Neural cell (in vitro differentiated cells): ENCODE measurements at regions not wholly inside any gene's neighbourhood (a gene's known extent, or its start where the extent isn't known, plus 50 kb on each side); places are given as distances from the start of the nearest gene placed in this dataset.

Experiments used
- EZH2 ChIP-seq: fragments of 200-600, 300-800 bp; shearing (Covaris generic), sonication (generic); IDR thresholded peaks from 2 replicates; pipeline ENCODE4 v1.6.1; 2014; ENCODE audit warnings: antibody characterized with exemption, low read length, borderline replicate concordance, mild to moderate bottlenecking; ENCODE audit not compliant: insufficient read depth, poor library complexity, severe bottlenecking
- MXI1 ChIP-seq: fragments of 450-650 bp; conservative IDR thresholded peaks from 2 replicates; pipeline ENCODE4 v1.6.1; 2014; ENCODE audit warnings: antibody characterized with exemption, mild to moderate bottlenecking; ENCODE audit not compliant: poor library complexity, severe bottlenecking
- POLR2AphosphoS5 ChIP-seq: IDR thresholded peaks from 2 replicates; pipeline ENCODE4 v1.6.1; 2012
- SMC3 ChIP-seq: fragments of 450-650 bp; conservative IDR thresholded peaks from 2 replicates; pipeline ENCODE4 v1.6.1; 2014; ENCODE audit warnings: antibody characterized with exemption, mild to moderate bottlenecking, moderate library complexity; ENCODE audit not compliant: poor library complexity
- TF ChIP-seq, protein P1 (sequence below): fragments of 450-650 bp; IDR thresholded peaks from 2 replicates; pipeline ENCODE4 v1.5.1; 2014; ENCODE audit warnings: antibody characterized with exemption, mild to moderate bottlenecking, moderate library complexity; ENCODE audit not compliant: poor library complexity, severe bottlenecking

DNA sequence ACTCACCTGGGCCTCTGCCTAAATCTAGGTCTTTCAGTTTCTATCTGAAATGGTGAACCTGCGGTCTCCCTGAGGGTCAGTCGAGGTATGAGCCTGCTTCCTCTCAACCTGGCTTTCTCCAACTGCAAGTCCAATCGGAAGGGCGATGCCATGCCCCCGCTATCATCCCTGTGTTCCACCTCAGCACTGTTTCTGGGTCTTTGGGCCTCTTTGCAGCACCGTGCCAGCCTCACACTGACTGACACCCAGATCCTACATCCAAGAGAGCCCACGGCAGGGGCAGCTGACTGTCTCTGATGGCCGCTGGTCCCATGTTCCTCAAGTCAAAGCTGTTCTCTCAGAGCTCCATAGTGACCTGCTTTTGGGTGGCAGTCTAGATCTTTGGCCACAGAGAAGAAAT is 120.7 kb downstream of the PAPOLA start:
- TF ChIP-seq, protein P1, sequence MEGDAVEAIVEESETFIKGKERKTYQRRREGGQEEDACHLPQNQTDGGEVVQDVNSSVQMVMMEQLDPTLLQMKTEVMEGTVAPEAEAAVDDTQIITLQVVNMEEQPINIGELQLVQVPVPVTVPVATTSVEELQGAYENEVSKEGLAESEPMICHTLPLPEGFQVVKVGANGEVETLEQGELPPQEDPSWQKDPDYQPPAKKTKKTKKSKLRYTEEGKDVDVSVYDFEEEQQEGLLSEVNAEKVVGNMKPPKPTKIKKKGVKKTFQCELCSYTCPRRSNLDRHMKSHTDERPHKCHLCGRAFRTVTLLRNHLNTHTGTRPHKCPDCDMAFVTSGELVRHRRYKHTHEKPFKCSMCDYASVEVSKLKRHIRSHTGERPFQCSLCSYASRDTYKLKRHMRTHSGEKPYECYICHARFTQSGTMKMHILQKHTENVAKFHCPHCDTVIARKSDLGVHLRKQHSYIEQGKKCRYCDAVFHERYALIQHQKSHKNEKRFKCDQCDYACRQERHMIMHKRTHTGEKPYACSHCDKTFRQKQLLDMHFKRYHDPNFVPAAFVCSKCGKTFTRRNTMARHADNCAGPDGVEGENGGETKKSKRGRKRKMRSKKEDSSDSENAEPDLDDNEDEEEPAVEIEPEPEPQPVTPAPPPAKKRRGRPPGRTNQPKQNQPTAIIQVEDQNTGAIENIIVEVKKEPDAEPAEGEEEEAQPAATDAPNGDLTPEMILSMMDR: no peak
- TF ChIP-seq SMC3 (no peak), POLR2AphosphoS5 (no peak), EZH2 (no peak), MXI1 (no peak)
